Fibroblast of villous mesenchyme (primary cell): ENCODE measurements at regions not wholly inside any gene's neighbourhood (a gene's known extent, or its start where the extent isn't known, plus 50 kb on each side); places are given as distances from the start of the nearest gene placed in this dataset.
A peak's percentile ranks its signal among the peaks of the same experiment; 100 is the strongest.

Experiments
- DNase-seq: peaks from one replicate; pipeline ENCODE4 v3.0.0-alpha.2; 2010; ENCODE audit warnings: low read depth
- H3K4me3 ChIP-seq: 2 replicates; pipeline ENCODE4 v1.5.1; 2011; ENCODE audit warnings: low read depth, mild to moderate bottlenecking, low read length
- TF ChIP-seq, protein P1 (sequence below): IDR thresholded peaks from 2 replicates; pipeline ENCODE4 v1.5.1; 2012; ENCODE audit warnings: low read depth, mild to moderate bottlenecking, low read length; ENCODE audit not compliant: insufficient read depth

GRCh38 chr4:43264730-43265129 is 372.2 kb downstream of the GRXCR1 start:
- no peak for DNase-seq
- TF ChIP-seq, protein P1, sequence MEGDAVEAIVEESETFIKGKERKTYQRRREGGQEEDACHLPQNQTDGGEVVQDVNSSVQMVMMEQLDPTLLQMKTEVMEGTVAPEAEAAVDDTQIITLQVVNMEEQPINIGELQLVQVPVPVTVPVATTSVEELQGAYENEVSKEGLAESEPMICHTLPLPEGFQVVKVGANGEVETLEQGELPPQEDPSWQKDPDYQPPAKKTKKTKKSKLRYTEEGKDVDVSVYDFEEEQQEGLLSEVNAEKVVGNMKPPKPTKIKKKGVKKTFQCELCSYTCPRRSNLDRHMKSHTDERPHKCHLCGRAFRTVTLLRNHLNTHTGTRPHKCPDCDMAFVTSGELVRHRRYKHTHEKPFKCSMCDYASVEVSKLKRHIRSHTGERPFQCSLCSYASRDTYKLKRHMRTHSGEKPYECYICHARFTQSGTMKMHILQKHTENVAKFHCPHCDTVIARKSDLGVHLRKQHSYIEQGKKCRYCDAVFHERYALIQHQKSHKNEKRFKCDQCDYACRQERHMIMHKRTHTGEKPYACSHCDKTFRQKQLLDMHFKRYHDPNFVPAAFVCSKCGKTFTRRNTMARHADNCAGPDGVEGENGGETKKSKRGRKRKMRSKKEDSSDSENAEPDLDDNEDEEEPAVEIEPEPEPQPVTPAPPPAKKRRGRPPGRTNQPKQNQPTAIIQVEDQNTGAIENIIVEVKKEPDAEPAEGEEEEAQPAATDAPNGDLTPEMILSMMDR = no peak
- H3K4me3 ChIP-seq = no peak overlapping the region

DNA sequence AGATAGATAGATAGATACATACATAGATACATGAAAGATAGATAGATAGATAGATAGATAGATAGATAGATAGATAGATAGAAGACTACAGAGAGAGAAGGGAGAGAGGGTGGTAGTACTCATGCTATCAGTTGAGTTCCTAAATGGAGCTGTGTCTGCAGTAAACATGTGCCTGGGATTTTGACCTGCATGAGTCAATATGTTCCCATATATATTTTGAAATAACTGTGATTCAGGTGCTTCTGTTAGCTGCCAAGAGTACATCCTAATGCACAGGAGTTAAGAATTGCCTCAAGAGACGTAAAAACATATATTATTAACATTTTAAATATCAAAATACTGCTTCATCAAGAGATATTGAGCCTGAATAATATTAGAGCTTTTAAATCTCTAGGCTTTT is 379.4 kb downstream of the GRXCR1 start:
- no peak overlapping the region for H3K4me3 ChIP-seq
- no peak for DNase-seq
- TF ChIP-seq, protein P1 = no peak

DNA sequence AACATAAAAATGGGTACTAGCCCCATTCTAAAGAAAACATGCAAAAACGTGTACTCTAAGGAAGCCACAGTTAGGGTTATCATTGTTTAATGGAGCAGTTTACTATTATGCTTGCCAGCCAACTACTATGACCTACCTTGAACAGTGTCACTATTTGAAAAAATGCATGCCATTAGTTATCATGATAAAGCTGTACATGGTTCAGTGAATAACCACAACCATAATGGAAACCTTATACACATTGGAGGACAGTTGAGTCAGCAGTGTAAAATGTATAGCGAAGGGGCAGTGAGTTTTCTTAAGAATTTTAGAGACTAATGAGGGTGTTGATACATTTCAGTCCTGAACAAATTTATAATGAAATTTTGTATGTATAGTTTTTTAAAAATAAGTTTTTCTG is 381.9 kb downstream of the GRXCR1 start:
- H3K4me3 ChIP-seq = no peak overlapping the region
- DNase-seq = no peak
- TF ChIP-seq, protein P1 = no peak

DNA sequence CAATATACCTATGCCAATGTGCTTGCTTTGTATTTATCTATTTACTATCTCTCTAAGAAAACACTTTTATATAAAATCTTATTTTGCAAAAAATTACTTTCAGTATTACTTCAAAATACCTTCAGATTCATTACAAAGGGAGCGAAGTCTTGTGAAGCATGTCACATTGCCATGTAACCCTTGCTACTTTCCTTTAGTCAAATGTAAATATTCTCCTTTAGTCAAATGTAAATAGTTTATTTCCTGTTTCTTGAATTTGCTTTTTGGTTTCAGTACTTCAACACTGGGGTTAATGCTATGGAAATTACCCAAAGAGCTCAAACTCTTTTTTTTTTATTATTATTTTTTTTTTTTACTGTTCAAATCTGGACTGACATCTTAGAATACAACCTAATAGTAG is 383.3 kb downstream of the GRXCR1 start:
- no peak for DNase-seq
- TF ChIP-seq, protein P1 = no peak
- no peak overlapping the region for H3K4me3 ChIP-seq

- H3K4me3 ChIP-seq = no peak overlapping the region
- peak; percentile 30 for DNase-seq
- TF ChIP-seq, protein P1 = no peak
Observed at GRCh38 chr4:43276321-43276720, 383.8 kb downstream of the GRXCR1 start.

GRCh38 chr4:43277003-43277402 is 384.5 kb downstream of the GRXCR1 start:
- no peak overlapping the region for H3K4me3 ChIP-seq
- TF ChIP-seq, protein P1 = no peak
- peak; percentile 33 for DNase-seq

DNA sequence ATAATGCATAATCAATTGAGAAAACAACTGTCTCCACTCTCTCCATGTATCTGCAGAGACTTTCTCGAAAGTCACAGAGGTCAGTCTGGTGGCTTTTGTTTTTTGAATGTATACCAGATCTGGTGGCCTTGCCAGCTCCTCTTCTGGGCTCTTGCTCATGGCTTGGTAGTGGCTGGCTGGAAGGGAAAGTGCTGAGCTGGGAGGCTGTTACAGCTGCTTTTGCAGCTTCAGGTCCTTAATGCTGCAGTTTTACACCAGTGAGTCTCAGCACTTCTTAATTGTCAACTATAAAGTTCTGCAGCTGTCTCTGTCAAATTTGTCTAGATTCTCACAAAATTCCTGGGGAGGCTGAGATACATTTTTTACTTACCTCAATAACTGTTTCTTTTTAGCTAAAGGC is 390.0 kb downstream of the GRXCR1 start:
- H3K4me3 ChIP-seq = no peak overlapping the region
- DNase-seq = no peak
- TF ChIP-seq, protein P1 = no peak
